ENCODE measurements at regions not wholly inside any gene's neighbourhood (a gene's known extent, or its start where the extent isn't known, plus 50 kb on each side); places are given as distances from the start of the nearest gene placed in this dataset.
"Not testable (repeated sequence)": the region's sequence is repeated elsewhere in the genome, so short reads cannot be mapped to it uniquely, and the experiment has no call there.

DNA sequence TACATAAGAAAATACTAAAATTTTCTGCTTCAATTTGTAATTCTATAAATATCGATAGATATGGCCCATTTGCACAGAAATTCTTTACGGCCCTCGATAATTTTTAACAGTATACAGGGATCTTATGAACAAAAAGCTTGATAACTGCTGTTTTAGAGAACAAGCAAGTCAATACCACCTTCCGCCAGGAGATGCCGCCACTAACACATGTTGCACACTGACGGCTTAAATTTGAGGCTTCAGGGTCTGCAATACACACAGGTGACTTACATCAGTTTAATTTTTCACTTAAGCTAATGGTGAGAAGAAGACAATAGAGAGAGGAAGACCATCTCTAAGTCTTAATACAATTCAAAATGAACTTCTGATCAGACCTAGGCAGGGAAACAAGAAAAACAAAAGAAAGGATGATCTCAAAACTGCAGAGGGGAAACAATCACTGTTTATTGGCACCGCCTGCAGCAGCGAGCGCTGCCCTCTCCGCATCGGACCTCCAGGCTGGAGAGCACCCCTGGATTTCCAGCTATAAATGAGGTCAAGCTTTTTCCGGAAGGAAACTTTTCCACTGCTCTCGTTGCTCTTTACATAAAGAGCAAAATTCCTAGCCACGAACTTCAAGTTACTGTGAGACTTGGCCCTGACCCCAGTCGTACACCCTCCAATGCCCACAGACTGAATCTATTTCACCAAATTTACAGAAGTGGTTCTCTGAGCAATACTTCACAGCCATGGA is 53.9 kb downstream of the OTOR start:
- DNase-seq, result peak; percentile 34

DNA sequence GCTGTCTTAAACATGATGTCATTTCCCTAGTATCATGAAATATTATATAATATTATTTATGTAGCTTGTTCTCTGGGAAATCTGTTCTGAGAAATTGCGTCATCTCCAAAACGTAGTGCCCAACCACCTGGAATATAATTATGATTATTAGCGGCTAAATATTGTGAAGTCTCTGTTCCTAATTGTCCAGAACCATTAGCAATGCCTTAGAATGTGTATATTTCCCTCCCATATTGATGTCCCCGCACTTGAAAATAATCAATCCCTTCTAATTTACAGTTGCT is 54.4 kb downstream of the OTOR start:
- DNase-seq, result no peak

DNA sequence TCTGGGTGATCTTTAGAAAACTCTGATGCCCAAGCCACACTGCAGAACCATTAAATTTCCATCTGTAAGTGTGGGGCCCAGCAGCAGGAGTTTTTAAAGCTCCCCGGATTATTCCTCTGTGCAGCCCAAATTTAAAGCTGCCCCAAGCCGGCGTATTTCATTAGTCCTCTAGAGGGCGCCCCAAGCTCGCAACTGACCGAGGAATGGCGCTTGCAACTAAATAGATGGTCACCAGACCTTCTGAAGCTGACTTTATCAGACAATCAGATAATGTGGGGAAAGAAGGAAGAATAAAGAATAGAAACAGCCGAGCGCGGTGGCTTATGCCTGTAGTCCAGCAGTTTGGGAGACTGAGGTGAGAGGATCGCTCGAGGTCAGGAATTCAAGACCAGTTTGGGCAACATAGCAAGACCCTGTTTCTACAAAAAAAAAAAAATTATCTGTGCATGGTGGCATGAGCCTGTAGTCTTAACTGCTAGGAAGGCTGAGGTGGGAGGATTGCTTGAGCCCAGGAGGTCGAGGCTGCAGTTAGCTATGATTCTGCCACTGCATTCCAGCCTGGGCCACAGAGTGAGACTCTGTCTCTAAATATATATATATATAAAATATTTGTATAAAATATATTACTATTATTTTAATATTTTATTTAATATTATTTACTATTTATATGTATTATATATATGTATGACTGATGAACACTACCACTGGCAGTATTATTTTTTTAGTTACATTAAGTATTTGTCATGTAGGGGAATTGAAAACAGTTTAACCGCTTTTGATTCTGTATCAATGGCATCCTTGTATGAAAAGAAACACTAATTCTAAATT is 56.0 kb downstream of the OTOR start:
- peak; percentile 66 for DNase-seq

DNA sequence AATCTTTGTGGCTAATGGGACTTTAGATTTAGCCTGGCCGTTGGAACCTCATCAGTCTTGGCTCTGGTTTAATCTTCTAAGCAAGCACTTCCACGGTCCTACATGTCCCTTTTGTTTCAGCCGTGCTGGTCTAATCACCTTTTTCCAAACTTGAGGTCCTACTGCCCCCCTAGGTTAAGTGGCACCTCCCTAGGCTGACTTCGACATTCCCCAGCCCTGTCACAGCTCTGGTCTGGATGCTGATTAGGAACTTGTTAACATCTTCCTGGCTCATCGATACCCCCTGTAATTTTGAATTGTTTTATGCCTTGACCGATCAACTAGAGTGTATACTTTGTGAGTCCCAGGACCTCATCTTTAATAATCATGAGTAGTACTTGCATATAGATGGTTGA is 56.6 kb downstream of the OTOR start:
- DNase-seq, result no peak

DNA sequence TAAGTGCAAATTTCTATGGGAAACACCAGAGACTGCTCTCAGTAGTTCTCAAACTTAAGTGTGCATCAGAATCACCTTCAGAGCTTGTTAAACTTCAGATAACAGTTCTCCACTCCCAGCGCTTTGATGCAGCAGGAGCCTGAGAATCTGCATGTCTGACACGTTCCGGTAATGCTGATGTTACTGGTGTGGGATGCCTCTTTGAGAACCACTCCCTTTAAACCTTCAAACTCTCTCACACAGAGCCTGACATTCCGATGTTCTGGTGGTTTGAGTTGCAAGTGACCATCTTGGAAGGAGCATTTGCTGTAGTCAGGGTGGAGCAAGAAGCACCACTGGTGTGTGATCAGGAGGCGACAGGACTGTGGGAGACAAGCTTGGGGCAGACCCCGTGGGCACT is 57.9 kb downstream of the OTOR start:
- DNase-seq, result no peak

DNA sequence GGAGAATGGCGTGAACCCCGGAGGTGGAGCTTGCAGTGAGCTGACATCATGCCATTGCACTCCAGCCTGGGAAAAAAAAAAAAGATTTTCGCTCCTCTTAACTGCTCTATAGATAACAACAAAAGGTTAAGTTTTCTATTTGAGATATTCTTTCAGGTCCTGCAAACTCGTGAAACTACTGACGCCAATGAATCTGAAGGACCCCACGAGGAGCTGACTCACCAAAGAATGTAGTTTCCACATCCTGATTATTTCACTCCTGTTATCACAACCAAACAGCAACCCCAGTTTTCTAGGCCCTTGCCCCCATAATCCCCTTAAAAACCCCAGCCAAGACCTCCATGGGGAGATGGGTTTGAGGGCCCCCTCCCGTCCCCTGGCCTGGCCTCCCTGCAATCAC is 58.7 kb downstream of the OTOR start:
- DNase-seq, result no peak

DNA sequence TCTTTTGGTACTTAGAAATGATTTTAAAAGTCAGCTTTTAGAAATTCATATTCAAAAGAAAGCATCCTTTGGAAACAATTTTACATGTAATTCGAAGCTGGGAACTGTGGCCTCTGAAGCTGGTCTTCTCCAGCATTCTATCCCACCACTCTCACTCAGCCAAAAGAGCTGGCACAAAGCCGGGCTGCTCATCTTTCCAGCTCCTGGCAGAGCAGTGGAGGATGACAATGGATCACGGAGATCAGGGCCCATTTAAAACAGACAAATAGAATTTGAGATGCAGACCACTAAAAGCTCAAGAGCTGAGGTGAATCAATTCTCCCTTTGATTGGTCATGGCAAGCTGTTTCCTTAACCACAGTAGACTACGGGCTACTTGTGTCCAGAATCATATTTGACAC is 60.6 kb downstream of the OTOR start:
- no peak for DNase-seq

DNA sequence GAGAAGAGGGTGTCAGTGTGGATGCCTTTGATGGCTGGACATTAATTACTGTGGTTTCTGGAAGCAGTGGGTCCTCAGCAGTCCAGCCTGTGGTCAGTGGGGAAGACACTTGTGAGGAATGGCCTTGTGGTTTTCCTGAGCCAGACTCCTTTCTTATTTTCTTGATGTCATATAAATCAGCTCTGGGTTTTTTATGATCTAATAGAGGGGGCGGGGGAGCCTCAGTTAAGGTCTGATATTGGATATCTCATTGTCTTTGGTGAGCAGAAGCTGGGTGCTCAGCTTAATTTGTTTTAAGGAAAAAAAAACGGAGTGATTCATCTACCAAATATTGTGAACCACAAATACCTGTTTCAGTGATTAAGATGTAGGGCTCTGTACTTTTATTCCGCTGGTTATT is 62.1 kb downstream of the OTOR start:
- DNase-seq, result no peak

DNA sequence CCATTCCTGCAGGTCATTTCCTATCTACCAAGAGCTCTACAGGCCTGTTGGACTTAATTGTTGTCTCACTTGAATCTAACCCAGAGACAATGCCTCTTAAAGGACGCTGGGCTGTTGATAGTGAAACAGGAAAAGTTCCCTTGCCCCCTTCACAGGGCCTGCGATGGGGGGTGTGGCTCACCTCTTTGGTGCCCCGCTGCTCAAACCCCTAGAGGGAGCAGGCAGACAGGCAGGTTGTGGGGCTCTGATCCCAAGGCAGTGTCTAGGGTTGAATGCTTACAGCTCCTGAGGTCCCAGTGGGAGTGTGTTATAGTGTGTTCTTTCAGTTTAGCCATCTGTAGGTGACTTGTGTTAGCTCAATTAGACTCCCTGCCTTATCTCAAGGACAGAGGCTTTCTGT is 68.0 kb downstream of the OTOR start:
- DNase-seq, result no peak

DNA sequence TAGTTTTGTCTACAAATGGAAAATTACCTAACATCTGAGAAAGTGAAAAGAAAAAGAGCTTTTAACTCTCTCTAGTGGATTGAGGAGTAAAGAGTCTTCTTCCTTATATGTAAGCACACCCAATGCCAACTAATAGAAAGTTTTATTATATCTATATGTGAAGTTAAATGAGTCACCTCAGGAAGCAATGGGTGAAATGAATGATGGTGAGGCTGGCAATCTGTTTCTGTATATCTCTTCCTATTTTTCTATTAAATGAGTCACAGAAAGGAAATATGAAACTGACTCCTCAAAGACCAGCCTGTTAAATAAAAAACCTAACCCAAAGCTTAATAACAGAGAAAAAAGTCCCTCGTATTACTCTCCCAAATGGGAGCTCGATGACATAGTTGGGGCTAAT is 71.3 kb downstream of the OTOR start:
- DNase-seq, result no peak

DNA sequence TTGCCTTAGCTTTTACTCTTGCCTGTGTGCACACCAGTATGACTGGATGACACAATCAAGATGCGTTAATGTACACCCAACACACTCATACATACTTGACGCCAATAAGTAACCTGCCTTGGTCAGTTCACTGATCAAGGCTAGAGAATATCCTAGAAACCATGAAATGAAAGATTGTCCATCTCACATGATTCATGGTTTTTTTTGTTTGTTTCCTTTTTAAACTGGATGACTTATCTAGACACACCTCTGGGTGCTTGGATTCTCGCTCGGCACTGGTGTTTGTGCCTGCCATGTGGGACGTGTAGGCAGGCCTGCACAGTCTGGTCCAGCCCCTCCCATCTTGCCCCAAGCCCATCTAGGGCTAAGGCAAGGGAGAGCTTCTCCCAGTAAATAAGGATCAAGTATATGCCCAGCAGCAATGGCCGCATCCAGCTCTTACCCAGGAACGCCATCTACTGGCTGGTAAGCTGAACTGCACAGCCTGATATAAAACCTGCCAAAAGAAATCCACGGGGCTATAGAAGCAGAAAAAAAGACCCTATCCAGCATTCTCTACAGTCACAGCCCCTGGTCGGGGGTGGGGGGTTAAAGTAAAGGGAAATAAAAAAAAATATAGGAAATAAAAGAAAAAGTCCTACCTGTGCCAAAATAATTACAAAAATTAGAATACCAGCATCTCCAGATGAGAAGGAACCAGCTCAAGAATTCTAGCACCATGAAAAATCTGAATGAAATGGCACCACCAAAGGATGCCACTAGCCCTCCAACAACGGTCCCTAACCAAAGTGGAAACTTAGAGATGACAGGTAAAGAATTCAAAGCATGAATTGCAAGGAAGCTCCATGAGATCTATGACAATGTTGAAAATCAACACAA is 73.3 kb downstream of the OTOR start:
- no peak for DNase-seq

DNA sequence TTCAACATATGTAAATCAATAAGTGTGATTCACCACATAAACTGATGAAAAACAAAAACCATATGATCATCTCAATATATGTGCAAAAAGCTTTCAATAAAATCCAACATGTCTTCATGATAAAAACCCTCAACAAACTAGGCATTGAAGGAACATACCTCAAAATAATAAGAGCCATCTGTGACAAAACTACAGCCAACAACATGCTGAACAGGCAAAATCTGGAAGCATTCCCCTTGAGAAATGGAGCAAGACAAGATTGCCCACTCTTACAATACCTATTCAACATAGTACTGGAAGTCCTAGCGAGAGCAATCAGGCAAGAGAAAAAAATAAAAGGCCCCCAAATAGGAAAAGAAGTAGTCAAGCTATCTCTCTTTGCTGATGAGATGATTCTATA is 76.5 kb downstream of the OTOR start:
- no peak for DNase-seq

DNA sequence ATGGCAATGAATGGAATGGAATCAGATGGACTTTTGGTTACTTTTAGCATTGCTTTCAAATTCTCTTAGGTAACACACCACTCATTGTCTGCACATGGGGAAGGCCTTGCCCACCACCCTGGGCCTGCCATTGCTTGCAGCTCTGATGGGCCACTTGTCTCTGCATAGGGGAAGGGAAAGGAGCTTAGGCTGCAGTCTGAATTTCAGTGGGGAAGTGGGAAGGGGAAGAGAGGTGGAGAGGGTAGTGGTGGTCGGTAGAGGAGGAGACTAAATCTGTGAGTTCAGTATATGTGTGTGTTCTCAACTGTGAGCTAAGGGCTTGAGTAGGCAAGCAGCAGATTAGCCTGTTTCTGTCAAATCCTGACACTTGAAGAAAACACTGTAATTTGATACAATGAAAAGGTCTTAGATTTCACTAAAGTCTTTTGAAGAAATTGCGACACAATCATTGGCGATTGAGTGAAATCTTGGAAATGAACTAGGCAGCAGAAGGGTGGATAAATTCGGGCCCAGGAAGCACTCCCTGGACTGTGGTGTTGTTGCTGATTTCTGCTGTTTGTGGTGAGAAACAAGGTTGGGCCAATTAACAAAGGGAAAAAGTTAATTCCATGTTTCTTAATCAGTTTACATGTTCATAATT is 80.6 kb downstream of the OTOR start:
- no peak for DNase-seq

DNA sequence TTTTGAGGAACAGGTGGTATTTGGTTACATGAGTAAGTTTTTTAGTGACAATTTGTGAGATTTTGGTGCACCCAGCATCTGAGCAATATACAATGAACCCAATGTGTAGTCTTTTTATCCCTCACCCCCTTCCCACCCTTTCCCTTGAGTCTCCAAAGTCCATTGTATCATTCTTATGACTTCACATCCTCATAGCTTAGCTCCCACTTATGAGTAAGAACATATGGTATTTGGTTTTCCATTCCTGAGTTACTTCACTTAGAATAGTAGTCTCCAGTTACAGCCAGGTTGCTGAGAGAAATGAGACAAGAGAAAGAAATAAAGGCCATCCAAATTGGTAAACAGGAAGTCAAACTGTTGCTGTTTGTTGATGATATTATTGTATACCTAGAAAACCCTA is 87.5 kb downstream of the OTOR start:
- not testable (repeated sequence) for DNase-seq

DNA sequence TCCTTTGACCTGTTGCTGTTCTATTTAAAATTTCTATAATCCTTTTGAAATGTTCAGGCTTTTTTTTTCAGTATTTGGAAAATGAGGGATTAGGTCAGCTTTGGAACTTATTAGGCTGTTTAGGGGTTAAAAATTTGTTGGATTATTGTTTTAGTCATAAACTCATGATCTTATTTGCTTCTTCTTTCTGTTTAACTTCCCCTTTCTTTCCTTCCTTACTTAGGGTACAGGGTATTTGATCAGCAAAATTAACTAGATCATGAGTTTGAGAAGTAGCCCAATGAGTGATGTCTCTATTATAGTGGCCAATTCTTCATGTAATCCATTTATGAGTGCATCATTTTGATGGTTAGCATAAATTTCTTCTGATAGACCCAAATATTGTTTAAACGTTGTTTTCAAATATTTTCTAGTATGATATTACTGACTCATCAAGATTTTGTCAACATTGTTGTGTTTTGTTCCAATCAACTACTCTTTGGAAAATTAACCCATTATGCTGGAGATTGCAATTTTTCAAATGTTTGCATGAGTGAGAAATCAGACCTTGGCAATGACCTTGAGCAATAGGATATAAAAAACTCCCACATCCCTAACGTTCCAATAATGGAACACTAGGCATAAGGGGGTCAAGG is 94.4 kb downstream of the OTOR start:
- no peak for DNase-seq

DNA sequence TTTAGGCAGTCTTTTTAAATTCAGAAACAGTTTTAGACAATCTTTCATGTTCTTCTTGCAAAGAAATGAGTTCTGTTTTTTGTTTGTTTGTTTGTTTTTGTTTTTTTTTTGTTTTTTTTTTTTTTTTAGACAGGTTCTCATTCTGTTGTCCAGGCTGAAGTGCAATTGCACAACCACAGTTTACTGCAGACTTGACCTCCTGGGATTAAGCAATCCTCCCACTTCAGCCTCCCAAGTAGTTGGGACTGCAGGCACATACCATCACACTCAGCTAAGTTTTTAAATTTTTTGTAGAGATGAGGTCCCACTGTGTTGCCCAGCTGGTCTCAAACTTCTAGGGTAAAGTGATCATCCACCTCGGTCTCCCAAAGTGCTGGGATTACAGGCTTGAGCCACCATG is 96.2 kb downstream of the OTOR start:
- DNase-seq, result no peak

DNA sequence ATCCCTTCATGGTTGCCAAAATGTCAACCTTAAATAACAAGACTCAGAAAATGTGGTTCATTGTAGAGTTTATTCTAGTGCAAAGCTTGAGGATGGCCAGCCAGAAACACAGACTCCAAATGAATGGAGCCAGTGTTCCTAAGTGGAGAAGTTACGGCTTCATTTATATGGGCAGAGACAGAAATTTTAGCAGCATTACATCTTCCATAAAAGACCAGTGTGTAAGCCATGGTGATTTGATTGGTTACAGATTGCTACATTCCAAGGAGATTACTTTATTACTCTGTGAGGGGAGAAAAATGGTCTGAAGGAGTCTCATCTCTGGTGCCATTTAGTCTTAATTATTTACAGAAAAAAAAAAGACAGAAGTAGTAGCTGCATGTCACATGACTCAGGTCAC is 97.8 kb downstream of the OTOR start:
- DNase-seq, result no peak

DNA sequence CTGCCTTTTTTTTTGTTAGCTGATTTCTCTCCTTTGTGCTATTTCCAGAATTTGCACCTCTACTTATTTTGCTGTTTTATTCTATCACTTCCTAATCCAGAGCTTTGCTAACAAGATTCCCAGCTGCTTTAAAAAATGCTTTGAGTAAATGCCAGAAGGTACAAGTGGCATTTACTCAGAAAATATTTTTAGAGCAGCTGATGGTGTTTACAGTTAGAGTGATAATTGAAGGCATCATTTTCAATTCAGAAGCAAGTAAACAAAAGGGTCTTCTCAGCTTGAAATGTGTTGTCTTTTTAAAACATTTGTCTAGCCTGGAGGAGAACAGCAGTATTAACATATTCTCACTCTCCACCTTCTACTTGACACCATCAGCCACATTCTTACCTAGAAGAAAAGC is 99.9 kb downstream of the OTOR start:
- DNase-seq, result no peak

DNA sequence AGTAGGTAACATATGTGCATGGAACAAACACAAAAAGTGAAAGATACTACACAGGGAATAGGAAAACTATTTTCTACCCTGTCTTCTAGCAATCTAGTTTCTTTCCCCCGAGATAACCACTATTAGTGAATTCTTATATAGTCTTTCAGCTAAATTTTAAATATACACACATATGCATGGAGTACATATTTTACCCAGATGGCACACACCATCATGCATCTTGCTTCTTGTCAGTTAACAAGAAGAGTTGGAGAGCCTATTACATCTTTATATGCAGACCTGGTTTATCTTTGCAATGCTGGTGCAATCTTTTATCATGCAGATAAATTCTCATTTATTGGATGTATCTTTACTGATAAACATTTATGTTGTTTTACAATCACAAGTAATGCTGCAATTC is 100.4 kb downstream of the OTOR start:
- DNase-seq, result no peak

DNA sequence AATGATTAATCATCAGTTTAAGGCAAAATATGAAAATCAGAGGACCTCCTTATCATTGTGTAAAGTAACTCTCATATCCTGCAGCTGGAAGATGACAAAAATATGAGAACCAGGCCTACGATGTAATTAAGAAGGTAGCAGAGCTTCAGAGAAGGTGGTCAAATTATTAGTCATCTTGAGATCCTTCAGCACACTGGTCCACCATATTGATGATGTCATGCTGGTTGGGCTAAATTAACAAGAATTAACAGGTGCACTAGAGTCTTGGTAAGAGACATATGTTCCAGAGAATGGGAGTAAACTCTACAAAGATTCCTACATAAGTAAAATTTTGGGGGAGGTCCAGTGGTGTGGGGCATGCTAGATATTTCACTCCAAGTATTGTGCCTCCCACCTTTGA is 112.8 kb downstream of the OTOR start:
- DNase-seq, result no peak

DNA sequence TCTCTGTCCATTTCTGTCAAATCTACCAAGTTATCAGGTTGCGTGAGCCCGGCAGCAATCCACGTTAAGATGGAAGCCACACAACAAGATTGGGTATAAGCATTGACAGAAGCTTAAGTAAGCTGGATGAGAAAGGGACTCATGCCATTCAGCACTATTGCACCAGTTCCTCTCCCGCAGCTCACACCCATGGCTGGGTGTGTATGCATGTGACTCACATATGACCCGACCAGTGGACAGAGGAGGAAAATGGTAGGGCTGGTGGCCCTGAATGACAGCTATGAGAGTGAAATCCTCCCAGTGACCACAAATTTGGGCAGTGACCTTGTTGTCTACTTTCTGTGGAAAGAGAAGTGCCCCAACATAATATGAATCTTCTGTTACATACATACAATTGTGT is 113.5 kb downstream of the OTOR start:
- no peak for DNase-seq

DNA sequence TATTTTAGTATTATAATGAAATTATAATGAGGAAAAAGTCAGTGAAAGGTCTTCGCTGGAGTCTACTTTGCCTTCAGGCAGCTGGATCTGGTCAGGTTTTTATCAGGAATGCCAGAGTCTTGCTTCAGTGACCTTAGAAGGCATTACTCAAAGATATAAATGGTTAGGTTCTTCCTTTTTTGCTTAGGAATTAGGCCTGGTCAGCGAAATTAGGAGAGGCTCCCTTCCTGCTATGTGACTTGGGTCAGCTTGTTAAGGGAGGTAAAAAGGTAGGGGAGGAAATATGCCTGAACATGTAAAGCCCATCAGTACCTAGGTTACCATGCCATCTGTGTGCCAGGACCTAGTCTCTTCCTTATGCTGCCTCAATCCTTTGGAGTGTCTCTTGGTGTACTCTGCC is 115.1 kb downstream of the OTOR start:
- no peak for DNase-seq

DNA sequence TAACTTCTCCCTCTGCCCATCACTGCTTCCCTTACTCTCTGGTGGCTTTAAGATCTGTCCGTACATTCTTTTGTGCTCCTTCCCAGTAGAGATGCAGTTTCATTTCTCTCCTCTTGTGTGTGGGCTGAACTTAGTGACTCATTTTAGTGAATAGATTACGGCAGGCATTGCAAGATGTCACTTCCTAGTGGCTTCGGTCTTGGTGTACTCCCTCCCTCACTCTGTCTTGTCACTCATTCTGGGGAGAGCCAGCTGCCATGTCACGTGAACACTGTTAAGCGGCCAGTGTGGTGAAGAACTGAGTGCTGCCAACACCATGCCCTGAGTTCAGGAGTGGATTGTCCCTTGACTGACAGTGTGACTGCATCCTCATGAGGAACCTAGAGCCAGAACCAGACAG is 115.9 kb downstream of the OTOR start:
- DNase-seq, result no peak
